ENCODE measurements at regions not wholly inside any gene's neighbourhood (a gene's known extent, or its start where the extent isn't known, plus 50 kb on each side); places are given as distances from the start of the nearest gene placed in this dataset.

GRCh38 chr13:103371271-103371670 is 305.1 kb upstream of the SLC10A2 start:
- FAIRE-seq (no peak), DNase-seq (ENCODE audit: low read depth) (peak; percentile 9)
- TF ChIP-seq CTCF (IDR thresholded peaks at IDR 0.05; ENCODE audit: insufficient read depth, low read length, severe bottlenecking) = no peak
- Histone ChIP-seq H3K27me3 (ENCODE audit: control insufficient read depth, insufficient read depth, low read length) (no peaks in the 10 kb centered on the region), H3K36me3 (ENCODE audit: control insufficient read depth, insufficient read depth, low read length) (no peaks in the 10 kb centered on the region), H3K4me3 (ENCODE audit: low read depth, low read length) (no peak overlapping the region)

- FAIRE-seq (no peak), DNase-seq (ENCODE audit: low read depth) (no peak)
- no peak for TF ChIP-seq CTCF (IDR thresholded peaks at IDR 0.05; ENCODE audit: insufficient read depth, low read length, severe bottlenecking)
- Histone ChIP-seq H3K27me3 (ENCODE audit: control insufficient read depth, insufficient read depth, low read length) (no peaks in the 10 kb centered on the region), H3K36me3 (ENCODE audit: control insufficient read depth, insufficient read depth, low read length) (no peaks in the 10 kb centered on the region), H3K4me3 (ENCODE audit: low read depth, low read length) (no peak overlapping the region)
Measured at GRCh38 chr13:103370790-103371189, 304.6 kb upstream of the SLC10A2 start.

- no peak for DNase-seq (ENCODE audit: low read depth)
- TF ChIP-seq CTCF (IDR thresholded peaks at IDR 0.05; ENCODE audit: insufficient read depth, low read length, severe bottlenecking) = no peak
- no peaks in the 10 kb centered on the region for H3K36me3 ChIP-seq (ENCODE audit: control insufficient read depth, insufficient read depth, low read length)
- H3K4me3 ChIP-seq (ENCODE audit: low read depth, low read length) = no peak overlapping the region
- FAIRE-seq = no peak
- no peaks in the 10 kb centered on the region for H3K27me3 ChIP-seq (ENCODE audit: control insufficient read depth, insufficient read depth, low read length)
Measured at GRCh38 chr13:103358255-103358932, 292.2 kb upstream of the SLC10A2 start.

GRCh38 chr13:103356226-103356864 is 290.1 kb upstream of the SLC10A2 start:
- FAIRE-seq (no peak), DNase-seq (ENCODE audit: low read depth) (no peak)
- Histone ChIP-seq H3K4me3 (ENCODE audit: low read depth, low read length) (no peak overlapping the region), H3K27me3 (ENCODE audit: control insufficient read depth, insufficient read depth, low read length) (no peaks in the 10 kb centered on the region), H3K36me3 (ENCODE audit: control insufficient read depth, insufficient read depth, low read length) (no peaks in the 10 kb centered on the region)
- no peak for TF ChIP-seq CTCF (IDR thresholded peaks at IDR 0.05; ENCODE audit: insufficient read depth, low read length, severe bottlenecking)

GRCh38 chr13:103354171-103354570 is 288.0 kb upstream of the SLC10A2 start:
- no peak overlapping the region for H3K4me3 ChIP-seq (ENCODE audit: low read depth, low read length)
- H3K27me3 ChIP-seq (ENCODE audit: control insufficient read depth, insufficient read depth, low read length) = no peaks in the 10 kb centered on the region
- DNase-seq (ENCODE audit: low read depth) = no peak
- TF ChIP-seq CTCF (IDR thresholded peaks at IDR 0.05; ENCODE audit: insufficient read depth, low read length, severe bottlenecking) = no peak
- H3K36me3 ChIP-seq (ENCODE audit: control insufficient read depth, insufficient read depth, low read length) = no peaks in the 10 kb centered on the region
- FAIRE-seq = no peak
